HG03045 (cell line): ENCODE measurements at regions not wholly inside any gene's neighbourhood (a gene's known extent, or its start where the extent isn't known, plus 50 kb on each side); places are given as distances from the start of the nearest gene placed in this dataset.
"Not testable (repeated sequence)": the region's sequence is repeated elsewhere in the genome, so short reads cannot be mapped to it uniquely, and the experiment has no call there.

ENCODE experiments used
- ATAC-seq: cut with Tn5 transposase; IDR thresholded peaks from one replicate; pipeline ENCODE4 v1.9.1; 2021; ENCODE audit warnings: mild to moderate bottlenecking, moderate library complexity; ENCODE audit not compliant: unreplicated experiment

- ATAC-seq, result no peak
These were observed 339.5 kb upstream of the NRP1 start for GRCh38 chr10:33673839-33674415.

GRCh38 chr10:33669904-33670303 is 335.4 kb upstream of the NRP1 start:
- no peak for ATAC-seq

- no peak for ATAC-seq
These were observed 332.4 kb upstream of the NRP1 start for GRCh38 chr10:33666686-33667480.

GRCh38 chr10:33665501-33665900 is 331.0 kb upstream of the NRP1 start:
- no peak for ATAC-seq

GRCh38 chr10:33664070-33664469 is 329.6 kb upstream of the NRP1 start:
- no peak for ATAC-seq

- ATAC-seq, result no peak
These were observed 327.3 kb upstream of the NRP1 start for GRCh38 chr10:33661580-33662336.

GRCh38 chr10:33660329-33660728 is 325.9 kb upstream of the NRP1 start:
- no peak for ATAC-seq

- no peak for ATAC-seq
These were observed 323.4 kb upstream of the NRP1 start for GRCh38 chr10:33657913-33658312.

- no peak for ATAC-seq
These were observed 322.9 kb upstream of the NRP1 start for GRCh38 chr10:33657154-33657908.

- ATAC-seq, result no peak
These were observed 321.5 kb upstream of the NRP1 start for GRCh38 chr10:33655921-33656320.

- no peak for ATAC-seq
These were observed 320.8 kb upstream of the NRP1 start for GRCh38 chr10:33655165-33655815.

GRCh38 chr10:33653584-33654367 is 319.3 kb upstream of the NRP1 start:
- ATAC-seq, result no peak

GRCh38 chr10:33652870-33653269 is 318.4 kb upstream of the NRP1 start:
- ATAC-seq, result no peak

GRCh38 chr10:33650131-33650530 is 315.7 kb upstream of the NRP1 start:
- not testable (repeated sequence) for ATAC-seq

- ATAC-seq, result no peak
These were observed 308.6 kb upstream of the NRP1 start for GRCh38 chr10:33643042-33643441.

- ATAC-seq, result no peak
These were observed 304.4 kb upstream of the NRP1 start for GRCh38 chr10:33638891-33639290.

- no peak for ATAC-seq
These were observed 303.9 kb upstream of the NRP1 start for GRCh38 chr10:33638374-33638773.

- no peak for ATAC-seq
These were observed 301.6 kb upstream of the NRP1 start for GRCh38 chr10:33635967-33636515.

GRCh38 chr10:33632432-33632831 is 298.0 kb upstream of the NRP1 start:
- no peak for ATAC-seq

- ATAC-seq, result no peak
These were observed 297.5 kb upstream of the NRP1 start for GRCh38 chr10:33631991-33632390.
